HG02884 (cell line): ENCODE measurements at regions not wholly inside any gene's neighbourhood (a gene's known extent, or its start where the extent isn't known, plus 50 kb on each side); places are given as distances from the start of the nearest gene placed in this dataset.
"Not testable (repeated sequence)": the region's sequence is repeated elsewhere in the genome, so short reads cannot be mapped to it uniquely, and the experiment has no call there.

Experiments
- ATAC-seq: cut with Tn5 transposase; IDR thresholded peaks from one replicate; pipeline ENCODE4 v1.9.1; 2021; ENCODE audit warnings: mild to moderate bottlenecking, moderate library complexity; ENCODE audit not compliant: unreplicated experiment

- no peak for ATAC-seq
These were observed 182.3 kb downstream of the FCRL5 start for GRCh38 chr1:157369808-157370521.

GRCh38 chr1:157368941-157369340, 183.4 kb downstream of the FCRL5 start:
- not testable (repeated sequence) for ATAC-seq

GRCh38 chr1:157368363-157368762, 184.0 kb downstream of the FCRL5 start:
- no peak for ATAC-seq

DNA sequence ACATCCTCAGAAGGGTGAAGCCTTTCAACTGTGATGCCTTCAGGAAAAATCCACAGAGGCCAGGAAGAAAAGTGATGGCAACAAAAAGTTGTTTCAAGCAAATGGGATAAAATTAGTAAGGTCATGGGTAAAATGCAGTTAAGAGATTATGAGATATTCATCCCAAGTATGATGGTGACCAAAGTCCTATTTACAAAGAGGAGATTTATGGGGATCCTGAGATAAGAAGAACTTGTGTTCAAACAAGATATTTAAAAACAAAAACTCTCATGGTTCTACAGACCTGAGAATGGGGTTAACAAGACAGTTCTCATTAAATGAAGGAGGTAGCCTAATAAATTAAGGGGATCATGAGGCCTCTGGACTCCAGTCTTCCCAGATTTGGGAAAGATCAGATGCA, 184.4 kb downstream of the FCRL5 start:
- no peak for ATAC-seq

GRCh38 chr1:157367091-157367739, 185.1 kb downstream of the FCRL5 start:
- no peak for ATAC-seq

DNA sequence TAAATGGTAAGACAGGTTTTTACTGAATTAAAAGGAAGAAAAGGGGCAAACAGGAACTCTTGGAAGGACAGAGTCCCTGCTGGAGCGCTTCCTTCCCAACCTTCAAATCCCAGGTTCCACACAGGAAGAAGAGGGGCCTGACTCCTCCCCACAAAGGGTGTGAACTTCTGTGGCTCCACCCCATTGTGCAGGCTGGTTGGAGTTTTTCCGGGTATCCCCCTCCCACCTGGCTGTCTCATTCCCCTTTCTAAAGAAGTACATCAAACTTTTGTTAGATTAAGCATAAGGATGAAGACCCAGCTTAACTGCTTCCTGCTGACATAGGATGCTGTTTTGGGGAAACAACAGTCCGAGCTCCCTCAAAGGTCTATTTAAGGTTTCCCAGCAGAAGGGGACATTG, 187.7 kb downstream of the FCRL5 start:
- ATAC-seq = no peak

- no peak for ATAC-seq
These were observed 188.6 kb downstream of the FCRL5 start for GRCh38 chr1:157363660-157364140.

DNA sequence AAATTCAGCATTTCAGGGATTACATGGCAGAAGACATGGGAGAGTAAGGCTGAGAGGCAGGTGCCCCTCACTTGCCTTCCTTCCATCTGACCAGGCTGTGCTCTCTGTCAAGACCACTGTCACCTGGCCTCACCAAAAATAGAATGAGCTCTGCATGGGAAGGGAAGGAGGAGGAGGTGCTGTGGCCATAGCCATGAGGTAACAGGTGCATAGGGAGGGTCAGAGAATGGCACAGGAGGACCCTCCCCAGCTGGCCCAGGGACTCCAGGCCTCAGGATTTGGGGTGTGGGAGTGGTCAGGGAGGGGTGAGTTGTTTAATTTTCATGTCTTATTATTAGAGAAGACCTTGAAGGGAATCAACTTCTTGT, 192.3 kb downstream of the FCRL5 start:
- no peak for ATAC-seq

DNA sequence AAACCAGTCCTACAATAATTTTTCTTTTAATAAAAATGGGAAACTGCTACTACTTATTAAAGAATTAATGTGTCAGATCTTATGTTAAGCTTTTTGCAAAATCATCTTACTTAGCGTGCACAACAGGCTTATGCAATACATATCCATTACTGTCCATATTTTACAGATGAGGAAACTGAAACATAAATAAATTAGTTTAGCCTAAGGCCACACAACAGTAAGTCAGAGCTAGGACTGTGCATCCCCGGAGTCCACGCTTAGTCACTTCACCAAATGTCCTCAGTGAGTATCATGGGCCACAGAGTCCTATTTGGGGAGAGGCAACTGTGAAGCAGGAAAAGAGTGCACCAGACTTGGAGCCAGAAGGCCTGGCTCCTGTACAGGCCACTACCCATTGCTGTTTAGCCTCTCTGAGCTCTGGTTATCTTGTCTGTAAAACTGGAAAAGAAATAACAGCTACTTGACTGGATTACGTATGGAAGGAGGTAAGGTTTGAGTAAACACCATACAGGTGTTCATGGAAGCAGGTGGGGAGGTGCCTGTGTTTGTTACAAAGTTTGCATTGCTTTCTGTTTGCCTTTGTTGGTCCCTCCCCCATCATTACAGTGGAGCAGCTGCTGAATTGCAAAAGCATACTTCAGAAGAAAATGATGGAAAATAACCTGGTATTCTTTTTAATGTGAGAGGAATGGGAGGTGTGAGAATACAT, 192.8 kb downstream of the FCRL5 start:
- ATAC-seq = no peak

DNA sequence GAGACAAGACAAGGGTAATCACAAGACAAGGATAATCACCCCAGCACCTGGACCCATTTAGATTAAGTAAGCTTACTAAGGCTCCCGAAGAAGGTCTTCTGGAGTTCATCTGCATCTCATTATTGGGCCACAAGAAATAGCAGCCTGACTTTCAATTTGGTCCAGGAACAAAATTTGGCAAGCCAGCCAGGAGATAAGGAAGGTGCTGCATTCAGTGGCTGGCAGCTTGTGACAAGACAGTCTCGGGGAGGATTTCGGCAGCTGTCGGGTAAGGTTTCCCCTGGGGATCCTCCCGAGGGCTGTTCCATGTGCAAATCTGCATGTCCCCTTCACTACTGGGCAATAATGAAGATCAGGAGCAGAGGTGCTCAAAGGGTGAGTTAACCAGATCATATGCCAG, 195.2 kb downstream of the FCRL5 start:
- ATAC-seq = no peak

DNA sequence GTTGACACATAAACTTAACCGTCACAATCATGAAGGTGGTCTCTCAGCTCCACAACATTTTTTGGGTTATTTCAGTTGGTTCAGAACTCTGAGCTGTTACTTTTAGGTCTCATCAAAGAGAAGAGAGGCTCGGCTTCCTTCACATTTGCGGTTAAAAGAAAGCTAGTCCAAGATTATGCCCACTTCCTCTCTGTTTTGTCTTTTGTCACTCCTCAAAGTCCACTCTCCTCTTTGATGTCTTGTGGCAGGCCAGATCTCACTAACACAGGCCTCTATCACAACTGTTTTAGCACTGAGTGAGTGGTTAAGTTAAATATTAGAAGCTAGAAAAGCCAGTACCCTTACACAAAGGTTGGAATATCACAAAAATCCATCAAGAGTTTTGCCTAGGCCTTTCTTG, 195.7 kb downstream of the FCRL5 start:
- ATAC-seq = no peak

- ATAC-seq = no peak
These were observed 198.8 kb downstream of the FCRL5 start for GRCh38 chr1:157353546-157353945.

GRCh38 chr1:157352817-157353408, 199.4 kb downstream of the FCRL5 start:
- ATAC-seq = no peak

DNA sequence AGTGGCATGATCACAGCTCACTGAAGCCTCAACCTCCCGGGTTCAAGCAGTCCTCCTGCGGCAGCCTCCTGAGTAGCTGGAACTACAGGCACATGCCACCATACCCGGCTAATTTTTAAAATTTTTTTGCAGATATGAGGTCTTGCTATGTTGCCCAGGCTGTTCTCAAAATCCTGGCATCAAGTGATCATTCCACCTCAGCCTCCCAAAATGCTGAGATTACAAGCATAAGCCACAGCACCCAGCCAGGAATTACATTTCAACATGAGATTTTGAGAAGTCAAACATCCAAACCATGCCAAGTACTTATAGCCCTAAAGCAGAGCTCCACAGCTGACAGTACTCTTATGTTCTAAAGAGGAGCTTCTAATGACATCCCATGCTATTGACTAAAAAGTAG, 200.1 kb downstream of the FCRL5 start:
- ATAC-seq = no peak

- ATAC-seq = not testable (repeated sequence)
These were observed 200.5 kb downstream of the FCRL5 start for GRCh38 chr1:157351800-157352199.

DNA sequence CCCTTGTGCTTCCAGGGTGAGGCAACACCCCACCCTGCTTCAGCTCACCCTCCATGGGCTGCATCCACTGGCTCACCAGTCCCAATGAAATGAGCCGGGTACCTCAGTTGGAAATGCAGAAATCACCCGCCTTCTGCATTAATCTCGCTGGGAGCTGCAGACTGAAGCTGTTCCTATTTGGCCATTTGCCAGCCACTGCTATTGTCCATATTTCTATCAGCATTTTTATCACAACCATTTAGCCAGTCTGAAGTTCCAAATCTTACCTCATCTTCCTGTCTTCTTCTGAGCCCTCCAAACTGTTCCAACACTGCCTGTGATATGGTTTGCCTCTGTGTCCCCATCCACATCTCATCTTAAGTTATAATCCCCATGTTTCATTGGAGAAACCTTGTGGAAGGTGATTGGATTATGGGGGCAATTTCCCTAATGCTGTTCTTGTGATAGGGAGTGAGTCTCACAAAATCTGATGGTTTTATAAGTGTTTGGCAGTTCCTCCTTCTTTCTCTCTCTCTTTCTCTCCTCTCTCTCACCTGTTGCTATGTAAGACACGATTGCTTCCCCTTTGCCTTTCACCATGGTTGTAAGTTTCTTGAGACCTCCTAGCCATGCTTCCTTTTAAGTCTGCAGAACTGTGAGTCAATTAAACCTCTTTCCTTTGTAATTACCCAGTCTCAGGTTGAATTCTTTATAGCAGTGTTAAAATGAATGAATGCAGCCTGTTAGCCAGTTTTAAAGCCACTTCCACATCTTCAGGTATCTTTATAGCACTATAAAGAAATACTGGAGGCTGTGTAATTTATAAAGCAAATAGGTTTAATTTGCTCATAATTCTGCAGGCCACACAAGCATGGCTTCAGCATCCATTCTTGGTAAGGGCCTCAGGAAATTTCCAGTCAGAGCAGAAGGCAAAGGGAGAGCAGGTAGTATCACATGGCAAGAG, 203.5 kb downstream of the FCRL5 start:
- ATAC-seq = no peak

DNA sequence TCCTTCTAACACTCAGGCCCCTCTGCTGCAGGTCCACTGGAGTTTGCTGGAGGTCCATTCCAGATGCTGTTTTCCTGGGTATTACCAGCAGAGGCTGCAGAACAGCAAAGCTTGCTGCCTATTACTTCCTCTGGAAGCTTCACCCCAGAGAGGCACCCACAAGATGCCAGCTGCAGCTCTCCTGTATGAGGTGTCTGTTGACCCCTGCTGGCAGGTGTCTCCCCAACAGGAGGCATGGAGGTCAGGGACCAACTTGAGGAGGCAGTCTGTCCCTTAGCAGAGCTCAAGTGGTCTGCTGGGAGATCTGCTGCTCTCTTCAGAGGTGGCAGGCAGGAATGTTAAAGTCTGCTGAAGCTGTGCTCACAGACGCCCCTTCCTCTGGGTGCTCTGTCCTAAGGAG, 204.8 kb downstream of the FCRL5 start:
- ATAC-seq = no peak

DNA sequence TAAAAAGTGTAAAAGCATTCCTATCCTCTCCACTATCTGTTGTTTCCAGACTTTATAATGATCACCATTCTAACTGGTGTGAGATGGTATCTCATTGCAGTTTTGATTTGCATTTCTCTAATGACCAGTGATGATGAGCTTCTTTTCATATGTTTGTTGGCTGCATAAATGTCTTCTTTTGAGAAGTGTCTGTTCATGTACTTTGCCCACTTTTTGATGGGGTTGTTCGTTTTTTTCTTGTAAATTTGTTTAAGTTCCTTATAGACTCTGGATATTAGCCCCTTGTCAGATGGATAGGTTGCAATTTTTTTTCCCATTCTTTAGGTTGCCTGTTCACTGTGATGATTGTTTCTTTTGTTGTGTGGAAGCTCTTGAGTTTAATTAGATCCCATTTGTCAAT, 199.6 kb upstream of the ETV3 start:
- not testable (repeated sequence) for ATAC-seq

GRCh38 chr1:157335056-157335455, 196.9 kb upstream of the ETV3 start:
- no peak for ATAC-seq

- no peak for ATAC-seq
These were observed 195.8 kb upstream of the ETV3 start for GRCh38 chr1:157334041-157334440.
